ENCODE measurements at regions not wholly inside any gene's neighbourhood (a gene's known extent, or its start where the extent isn't known, plus 50 kb on each side); places are given as distances from the start of the nearest gene placed in this dataset.

DNA sequence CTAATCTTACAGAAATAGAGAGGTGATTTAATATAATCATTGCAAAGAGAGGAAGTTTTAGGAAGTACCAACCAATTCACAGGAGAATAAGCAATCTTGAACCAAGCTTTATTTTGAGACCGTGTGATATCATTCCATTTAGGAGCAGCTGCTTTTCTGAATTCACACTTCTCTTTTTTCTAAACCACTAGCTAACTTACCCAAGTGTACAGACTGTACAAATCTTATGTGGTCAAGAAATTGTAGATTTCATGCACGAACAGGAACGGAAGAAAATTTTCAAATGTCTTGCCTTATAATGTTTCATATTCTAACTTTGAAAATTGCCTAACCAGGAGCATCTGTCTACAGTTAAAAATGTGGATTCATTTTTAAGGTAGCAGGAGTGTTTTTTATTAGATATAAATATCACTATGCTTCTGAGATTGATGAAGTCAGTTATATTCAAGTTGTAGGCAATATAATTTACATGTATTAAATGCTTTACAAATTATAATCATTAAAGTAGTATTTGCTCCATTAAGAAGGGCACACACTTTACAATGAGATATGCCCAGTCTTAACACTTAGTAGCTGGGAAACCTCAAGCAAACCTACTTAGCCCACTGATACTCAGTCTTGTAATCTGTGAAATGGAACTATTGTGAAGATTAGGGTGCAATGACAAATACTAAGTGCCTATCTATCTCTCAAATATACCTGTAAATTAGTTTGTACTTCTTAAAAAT lies 86.7 kb upstream of the FOXN2 start:
- Mint-ChIP-seq H3K27ac (ENCODE audit: unreplicated experiment) (no peak overlapping the region), H3K4me3 (ENCODE audit: unreplicated experiment) (no peak overlapping the region), H3K4me1 (ENCODE audit: low read depth) (no peaks in the 10 kb centered on the region), H3K9me3 (ENCODE audit: low read depth) (no peaks in the 10 kb centered on the region), H3K27me3 (ENCODE audit: low read depth) (peaks cover 5% of the 10 kb centered on the region), H3K36me3 (ENCODE audit: low read depth) (no peaks in the 10 kb centered on the region)
- TF ChIP-seq, protein P1, sequence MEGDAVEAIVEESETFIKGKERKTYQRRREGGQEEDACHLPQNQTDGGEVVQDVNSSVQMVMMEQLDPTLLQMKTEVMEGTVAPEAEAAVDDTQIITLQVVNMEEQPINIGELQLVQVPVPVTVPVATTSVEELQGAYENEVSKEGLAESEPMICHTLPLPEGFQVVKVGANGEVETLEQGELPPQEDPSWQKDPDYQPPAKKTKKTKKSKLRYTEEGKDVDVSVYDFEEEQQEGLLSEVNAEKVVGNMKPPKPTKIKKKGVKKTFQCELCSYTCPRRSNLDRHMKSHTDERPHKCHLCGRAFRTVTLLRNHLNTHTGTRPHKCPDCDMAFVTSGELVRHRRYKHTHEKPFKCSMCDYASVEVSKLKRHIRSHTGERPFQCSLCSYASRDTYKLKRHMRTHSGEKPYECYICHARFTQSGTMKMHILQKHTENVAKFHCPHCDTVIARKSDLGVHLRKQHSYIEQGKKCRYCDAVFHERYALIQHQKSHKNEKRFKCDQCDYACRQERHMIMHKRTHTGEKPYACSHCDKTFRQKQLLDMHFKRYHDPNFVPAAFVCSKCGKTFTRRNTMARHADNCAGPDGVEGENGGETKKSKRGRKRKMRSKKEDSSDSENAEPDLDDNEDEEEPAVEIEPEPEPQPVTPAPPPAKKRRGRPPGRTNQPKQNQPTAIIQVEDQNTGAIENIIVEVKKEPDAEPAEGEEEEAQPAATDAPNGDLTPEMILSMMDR (IDR thresholded peaks at IDR 0.05), result no peak
- DNase-seq (ENCODE audit: low spot score), result no peak

DNA sequence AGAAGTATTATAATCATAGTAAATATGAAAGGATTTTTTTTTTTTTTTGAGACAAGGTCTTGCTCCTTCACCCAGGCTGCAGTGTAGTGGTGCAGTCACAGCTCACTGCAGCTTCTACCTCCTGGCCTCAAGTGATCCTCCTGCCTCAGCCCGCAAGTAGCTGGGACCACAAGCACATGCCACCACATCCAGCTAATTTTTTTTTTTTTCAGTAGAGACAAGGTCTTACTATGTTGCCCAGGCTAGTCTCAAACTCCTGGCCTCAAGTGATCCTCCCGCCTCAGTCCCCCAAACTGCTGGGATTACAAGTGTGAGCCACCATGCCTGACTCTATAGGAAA lies 86.2 kb upstream of the FOXN2 start:
- TF ChIP-seq, protein P1 (IDR thresholded peaks at IDR 0.05), result no peak
- Mint-ChIP-seq H3K4me1 (ENCODE audit: low read depth) (no peaks in the 10 kb centered on the region), H3K4me3 (ENCODE audit: unreplicated experiment) (no peak overlapping the region), H3K9me3 (ENCODE audit: low read depth) (no peaks in the 10 kb centered on the region), H3K27ac (ENCODE audit: unreplicated experiment) (no peak overlapping the region), H3K36me3 (ENCODE audit: low read depth) (no peaks in the 10 kb centered on the region), H3K27me3 (ENCODE audit: low read depth) (peaks cover 5% of the 10 kb centered on the region)
- no peak for DNase-seq (ENCODE audit: low spot score)

DNA sequence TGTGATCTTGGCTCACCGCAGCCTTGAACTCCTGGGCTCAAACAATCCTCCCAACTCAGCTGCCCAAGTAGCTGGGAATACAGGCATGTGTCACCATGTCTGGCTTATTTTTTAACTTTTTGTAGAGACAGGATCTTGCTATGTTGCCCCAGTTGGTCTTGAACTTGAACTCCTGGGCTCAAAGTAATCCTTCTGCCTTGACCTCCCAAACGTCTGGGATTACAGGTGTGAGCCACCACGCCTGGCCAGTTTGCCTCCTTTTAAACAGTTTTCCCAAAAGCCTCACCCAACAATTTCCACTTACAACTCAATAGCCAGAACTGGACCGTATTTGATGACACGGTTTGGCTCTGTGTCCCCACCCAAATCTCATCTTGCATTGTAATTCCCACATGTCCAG lies 85.4 kb upstream of the FOXN2 start:
- H3K36me3 Mint-ChIP-seq (ENCODE audit: low read depth), result no peaks in the 10 kb centered on the region
- TF ChIP-seq, protein P1 (IDR thresholded peaks at IDR 0.05), result no peak
- no peaks in the 10 kb centered on the region for H3K4me1 Mint-ChIP-seq (ENCODE audit: low read depth)
- no peaks in the 10 kb centered on the region for H3K9me3 Mint-ChIP-seq (ENCODE audit: low read depth)
- no peak overlapping the region for H3K4me3 Mint-ChIP-seq (ENCODE audit: unreplicated experiment)
- no peak for DNase-seq (ENCODE audit: low spot score)
- no peak overlapping the region for H3K27ac Mint-ChIP-seq (ENCODE audit: unreplicated experiment)
- H3K27me3 Mint-ChIP-seq (ENCODE audit: low read depth), result peaks cover 2% of the 10 kb centered on the region

DNA sequence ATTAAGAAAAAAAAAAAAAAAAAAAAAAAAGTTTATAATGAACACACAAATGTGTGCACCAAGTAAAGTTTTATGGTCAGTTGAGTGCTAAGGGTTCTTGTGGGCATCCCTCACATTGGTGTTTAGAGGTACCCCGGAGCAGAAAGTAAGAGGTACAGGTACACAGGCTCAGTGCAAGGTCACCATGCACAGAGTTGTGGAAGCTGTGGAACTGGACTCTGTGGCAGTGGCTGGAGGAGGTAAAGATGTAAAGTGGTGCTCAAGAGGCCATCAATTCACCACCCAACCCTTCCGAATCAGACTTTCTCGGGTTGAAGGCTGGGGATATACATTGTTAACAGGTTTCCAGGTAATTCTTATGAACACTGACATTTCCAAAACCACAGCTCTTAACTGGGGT lies 83.6 kb upstream of the FOXN2 start:
- Mint-ChIP-seq H3K4me1 (ENCODE audit: low read depth) (no peaks in the 10 kb centered on the region), H3K36me3 (ENCODE audit: low read depth) (no peaks in the 10 kb centered on the region), H3K27ac (ENCODE audit: unreplicated experiment) (no peak overlapping the region), H3K9me3 (ENCODE audit: low read depth) (no peaks in the 10 kb centered on the region), H3K27me3 (ENCODE audit: low read depth) (no peaks in the 10 kb centered on the region), H3K4me3 (ENCODE audit: unreplicated experiment) (no peak overlapping the region)
- DNase-seq (ENCODE audit: low spot score), result no peak
- TF ChIP-seq, protein P1 (IDR thresholded peaks at IDR 0.05), result no peak

DNA sequence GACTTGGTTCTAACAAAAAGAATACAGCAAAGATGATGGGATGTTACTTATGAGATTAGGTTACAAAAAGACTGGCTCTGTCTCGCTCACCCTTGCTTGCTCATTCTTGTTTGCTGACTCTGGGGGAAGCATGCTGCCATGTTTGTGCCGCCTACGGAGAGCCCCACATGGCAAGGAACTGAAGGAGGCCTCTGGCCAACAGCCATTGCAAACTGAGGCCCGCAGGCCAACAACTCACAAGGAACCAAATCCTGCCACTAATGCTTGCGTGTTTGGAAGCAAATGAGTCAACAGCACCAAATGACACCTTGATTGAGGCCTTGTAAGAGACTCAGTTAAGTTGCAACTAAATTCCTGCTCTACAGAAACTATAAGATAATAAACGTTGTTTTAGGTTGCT lies 82.1 kb upstream of the FOXN2 start:
- TF ChIP-seq, protein P1 (IDR thresholded peaks at IDR 0.05), result no peak
- H3K4me1 Mint-ChIP-seq (ENCODE audit: low read depth), result no peaks in the 10 kb centered on the region
- no peak overlapping the region for H3K27ac Mint-ChIP-seq (ENCODE audit: unreplicated experiment)
- H3K9me3 Mint-ChIP-seq (ENCODE audit: low read depth), result no peaks in the 10 kb centered on the region
- H3K4me3 Mint-ChIP-seq (ENCODE audit: unreplicated experiment), result no peak overlapping the region
- DNase-seq (ENCODE audit: low spot score), result no peak
- no peaks in the 10 kb centered on the region for H3K36me3 Mint-ChIP-seq (ENCODE audit: low read depth)
- no peaks in the 10 kb centered on the region for H3K27me3 Mint-ChIP-seq (ENCODE audit: low read depth)
